H1 (cell line): ENCODE measurements at regions not wholly inside any gene's neighbourhood (a gene's known extent, or its start where the extent isn't known, plus 50 kb on each side); places are given as distances from the start of the nearest gene placed in this dataset.

Experiments
- CTCF ChIA-PET: fragments of 300-600 bp; sonication (Branson Sonifier 250); formaldehyde crosslinking; loops from one replicate; lab custom pipeline; 2021; ENCODE audit not compliant: partially characterized antibody; lab: Charles Lee
- POLR2A ChIA-PET: fragments of 300-600 bp; sonication (Branson Sonifier 250); formaldehyde crosslinking; loops from one replicate; lab custom pipeline; 2021; ENCODE audit warnings: inconsistent platforms; ENCODE audit not compliant: partially characterized antibody; lab: Charles Lee
- DNase-seq, 2 experiments: peaks; one replicate each; pipeline versions ENCODE4 v3.0.0 to v3.0.0-alpha.2; 2010 to 2022; ENCODE audit warnings: low spot score in 2 of 2, low read depth in 1 of 2, mixed read lengths in 1 of 2
- FAIRE-seq: peaks from 2 replicates; lab custom pipeline; 2011; peaks lifted over from hg19 to GRCh38; lab: Jason Lieb, UNC
- H2AFZ ChIP-seq: 2 replicates; pipeline ENCODE4 v1.8.1; 2012; ENCODE audit warnings: low read length, inconsistent platforms
- H2AK5ac ChIP-seq: 2 replicates; pipeline ENCODE4 v1.6.1; 2013; ENCODE audit warnings: low read depth, low read length
- H2BK120ac ChIP-seq: replicated peaks from 2 replicates; pipeline ENCODE3; 2013; ENCODE audit warnings: low read depth, low read length, inconsistent platforms
- H2BK12ac ChIP-seq: 2 replicates; pipeline ENCODE4 v1.6.1; 2013; ENCODE audit warnings: low read depth, low read length
- H2BK15ac ChIP-seq: 2 replicates; pipeline ENCODE4 v1.6.1; 2013; ENCODE audit warnings: low read length
- H2BK20ac ChIP-seq: 2 replicates; pipeline ENCODE4 v1.6.1; 2013; ENCODE audit warnings: low read length
- H2BK5ac ChIP-seq: 2 replicates; pipeline ENCODE4 v1.6.1; 2013; ENCODE audit warnings: low read depth, low read length
- H3K14ac ChIP-seq: 2 replicates; pipeline ENCODE4 v1.6.1; 2013; ENCODE audit warnings: inconsistent platforms; ENCODE audit not compliant: insufficient read length
- H3K18ac ChIP-seq: 2 replicates; pipeline ENCODE4 v1.6.1; 2013; ENCODE audit warnings: low read length; ENCODE audit errors: extremely low read depth
- H3K23ac ChIP-seq: 2 replicates; pipeline ENCODE4 v1.6.1; 2013; ENCODE audit warnings: inconsistent platforms; ENCODE audit not compliant: insufficient read length
- H3K23me2 ChIP-seq: 2 replicates; pipeline ENCODE4 v1.6.1; 2013; ENCODE audit warnings: low read depth, low read length
- H3K27ac ChIP-seq: 2 replicates; pipeline ENCODE4 v1.6.1; 2011; ENCODE audit warnings: low read depth, low read length, inconsistent platforms
- H3K27me3 ChIP-seq, 4 experiments: replicated peaks in 1 of 4; 1 replicate in 1 of 4; 2 replicates in 3 of 4; pipeline versions ENCODE4 v1.6.1 to v1.8.1; 2011 to 2013; ENCODE audit warnings: low read length in 3 of 4, mild to moderate bottlenecking in 3 of 4, inconsistent platforms in 2 of 4, mixed read lengths in 2 of 4, moderate library complexity in 1 of 4; ENCODE audit not compliant: control insufficient read depth in 3 of 4, insufficient read depth in 3 of 4; ENCODE audit errors: extremely low read depth in 1 of 4
- H3K36me3 ChIP-seq, 4 experiments: 2 replicates each; pipeline versions ENCODE4 v1.6.1 to v1.8.1; 2011 to 2013; ENCODE audit warnings: mild to moderate bottlenecking in 4 of 4, low read length in 3 of 4, moderate library complexity in 2 of 4, control low read depth in 1 of 4, inconsistent platforms in 1 of 4; ENCODE audit not compliant: insufficient read depth in 4 of 4, control insufficient read depth in 2 of 4
- H3K4ac ChIP-seq: replicated peaks from 2 replicates; pipeline ENCODE3; 2013; ENCODE audit warnings: low read length, low read depth, mixed read lengths, inconsistent platforms; ENCODE audit not compliant: insufficient read length
- H3K4me1 ChIP-seq, 4 experiments: replicated peaks in 1 of 4; 1 replicate in 1 of 4; 2 replicates in 3 of 4; pipeline versions ENCODE4 v1.6.1 to v1.8.1; 2011 to 2013; ENCODE audit warnings: low read length in 3 of 4, inconsistent platforms in 2 of 4, mixed read lengths in 1 of 4; ENCODE audit not compliant: insufficient read depth in 4 of 4, control insufficient read depth in 3 of 4
- H3K4me2 ChIP-seq, 2 experiments: 2 replicates each; pipeline versions ENCODE4 v1.6.1 to v1.8.1; 2011 to 2013; ENCODE audit warnings: low read depth in 2 of 2, low read length in 2 of 2, control low read depth in 1 of 2, inconsistent platforms in 1 of 2, mild to moderate bottlenecking in 1 of 2; ENCODE audit not compliant: insufficient read depth in 1 of 2
- H3K4me3 ChIP-seq, 4 experiments: fragments of 200-600, 300-600 bp in 1 of 4; sonication (generic), shearing (Covaris generic), sonication (Bioruptor Twin) in 1 of 4; 2 replicates each; pipeline versions ENCODE4 v1.5.1 to v1.8.1; 2011 to 2016; ENCODE audit warnings: low read length in 4 of 4, low read depth in 3 of 4, control low read depth in 2 of 4, inconsistent platforms in 2 of 4, mild to moderate bottlenecking in 2 of 4, mixed read lengths in 1 of 4, moderate library complexity in 1 of 4; ENCODE audit not compliant: insufficient read depth in 2 of 4; ENCODE audit errors: extremely low read depth in 1 of 4
- H3K56ac ChIP-seq: replicated peaks from 2 replicates; pipeline ENCODE3; 2013; ENCODE audit warnings: low read depth, mild to moderate bottlenecking, mixed read lengths, low read length, inconsistent platforms; ENCODE audit not compliant: insufficient read length
- H3K79me1 ChIP-seq: 2 replicates; pipeline ENCODE4 v1.6.1; 2013; ENCODE audit warnings: low read depth, low read length, control low read depth
- H3K79me2 ChIP-seq, 2 experiments: 2 replicates each; pipeline versions ENCODE4 v1.6.1 to v1.8.1; 2012 to 2013; ENCODE audit warnings: low read length in 2 of 2, mild to moderate bottlenecking in 2 of 2, inconsistent platforms in 1 of 2; ENCODE audit not compliant: insufficient read depth in 2 of 2, control insufficient read depth in 1 of 2
- H3K9ac ChIP-seq, 4 experiments: replicated peaks in 1 of 4; 1 replicate in 1 of 4; 2 replicates in 3 of 4; pipeline versions ENCODE4 v1.6.1 to v1.8.1; 2011 to 2013; ENCODE audit warnings: low read depth in 3 of 4, low read length in 3 of 4, control low read depth in 2 of 4, mild to moderate bottlenecking in 2 of 4, moderate library complexity in 2 of 4, inconsistent platforms in 1 of 4; ENCODE audit errors: extremely low read depth in 1 of 4
- H3K9me3 ChIP-seq, 2 experiments: 2 replicates each; pipeline versions ENCODE4 v1.6.1 to v1.8.1; 2012 to 2013; ENCODE audit warnings: mild to moderate bottlenecking in 2 of 2, moderate library complexity in 2 of 2, control low read depth in 1 of 2, inconsistent platforms in 1 of 2, low read depth in 1 of 2, low read length in 1 of 2, mixed read lengths in 1 of 2; ENCODE audit not compliant: insufficient read depth in 2 of 2
- H4K20me1 ChIP-seq, 2 experiments: replicated peaks in 1 of 2; 2 replicates each; pipeline versions ENCODE3 to v1.8.1; 2011 to 2013; ENCODE audit warnings: inconsistent platforms in 2 of 2, low read length in 2 of 2, mild to moderate bottlenecking in 1 of 2; ENCODE audit not compliant: insufficient read depth in 2 of 2, control insufficient read depth in 1 of 2
- H4K5ac ChIP-seq: 2 replicates; pipeline ENCODE4 v1.6.1; 2013; ENCODE audit warnings: low read length, low read depth, mixed read lengths, inconsistent platforms; ENCODE audit not compliant: insufficient read length
- H4K8ac ChIP-seq: 2 replicates; pipeline ENCODE4 v1.8.0; 2013; ENCODE audit warnings: mild to moderate bottlenecking, moderate library complexity, low read length, inconsistent platforms; ENCODE audit not compliant: insufficient read depth; ENCODE audit errors: extremely low read depth
- H4K91ac ChIP-seq: replicated peaks from 2 replicates; pipeline ENCODE3; 2013; ENCODE audit warnings: low read length, mixed read lengths, inconsistent platforms; ENCODE audit not compliant: insufficient read length
- BACH1 ChIP-seq: IDR thresholded peaks from 2 replicates; pipeline ENCODE4 v1.6.1; 2012; ENCODE audit warnings: low read length, improper control_type of control experiment
- BCL11A ChIP-seq, 2 experiments: IDR thresholded peaks; one replicate each; pipeline ENCODE4 v1.6.1; 2011; ENCODE audit warnings: low read depth in 2 of 2, low read length in 2 of 2, mild to moderate bottlenecking in 2 of 2
- BRCA1 ChIP-seq: IDR thresholded peaks from 2 replicates; pipeline ENCODE4 v1.6.1; 2012; ENCODE audit warnings: low read depth, low read length, improper control_type of control experiment
- CTBP2 ChIP-seq: IDR thresholded peaks from 2 replicates; pipeline ENCODE4 v1.7.0; 2011; ENCODE audit warnings: borderline replicate concordance, mild to moderate bottlenecking, moderate library complexity, mixed read lengths, low read length; ENCODE audit not compliant: insufficient read depth, insufficient read length
- EZH2 ChIP-seq: fragments of 200-600 bp; sonication (generic); IDR thresholded peaks from 2 replicates; pipeline ENCODE4 v1.7.1; 2012; ENCODE audit warnings: low read depth, mild to moderate bottlenecking, moderate library complexity, low read length, inconsistent platforms; ENCODE audit not compliant: severe bottlenecking
- GABPA ChIP-seq: IDR thresholded peaks from 2 replicates; pipeline ENCODE4 v1.6.1; 2011; ENCODE audit warnings: mild to moderate bottlenecking, low read length, moderate library complexity, borderline replicate concordance; ENCODE audit not compliant: insufficient read depth
- GTF2F1 ChIP-seq: IDR thresholded peaks from 2 replicates; pipeline ENCODE4 v1.6.1; 2012; ENCODE audit warnings: low read depth, low read length, improper control_type of control experiment, borderline replicate concordance
- JUND ChIP-seq: IDR thresholded peaks from 2 replicates; pipeline ENCODE4 v1.6.1; 2011; ENCODE audit warnings: mild to moderate bottlenecking, improper control_type of control experiment, low read length
- RBBP5 ChIP-seq: IDR thresholded peaks from 2 replicates; pipeline ENCODE4 v1.7.1; 2012; ENCODE audit warnings: low read depth, mild to moderate bottlenecking, inconsistent platforms, low read length, moderate library complexity, borderline replicate concordance
- SAP30 ChIP-seq: fragments of 300-600 bp; sonication (generic); IDR thresholded peaks from 2 replicates; pipeline ENCODE4 v1.7.1; 2012; ENCODE audit warnings: low read length, moderate library complexity, mild to moderate bottlenecking, inconsistent platforms; ENCODE audit not compliant: insufficient read depth, insufficient replicate concordance
- SP4 ChIP-seq: IDR thresholded peaks from 2 replicates; pipeline ENCODE4 v1.6.1; 2012; ENCODE audit warnings: low read length, inconsistent platforms
- SUZ12 ChIP-seq: fragments of 200-600 bp; sonication (generic); IDR thresholded peaks from 2 replicates; pipeline ENCODE4 v1.6.1; 2012; ENCODE audit warnings: mild to moderate bottlenecking, inconsistent platforms, low read length, moderate library complexity, mixed read lengths
- WGBS, 2 experiments: shearing (Covaris generic) in 1 of 2; methylation state at CpG; one replicate each; pipeline versions ENCODE4 v1.1.6 to v1.1.7; 2013 to 2015; ENCODE audit warnings: low lambda C conversion rate in 2 of 2, mixed read lengths in 2 of 2, inconsistent platforms in 1 of 2, low coverage in 1 of 2, missing lambda C conversion rate in 1 of 2; ENCODE audit not compliant: insufficient replicate concordance in 2 of 2, insufficient coverage in 1 of 2, insufficient read length in 1 of 2; ENCODE audit errors: extremely low coverage in 1 of 2, missing lambda C conversion rate in 1 of 2; 5-methylcytosine and 5-hydroxymethylcytosine counted together

DNA sequence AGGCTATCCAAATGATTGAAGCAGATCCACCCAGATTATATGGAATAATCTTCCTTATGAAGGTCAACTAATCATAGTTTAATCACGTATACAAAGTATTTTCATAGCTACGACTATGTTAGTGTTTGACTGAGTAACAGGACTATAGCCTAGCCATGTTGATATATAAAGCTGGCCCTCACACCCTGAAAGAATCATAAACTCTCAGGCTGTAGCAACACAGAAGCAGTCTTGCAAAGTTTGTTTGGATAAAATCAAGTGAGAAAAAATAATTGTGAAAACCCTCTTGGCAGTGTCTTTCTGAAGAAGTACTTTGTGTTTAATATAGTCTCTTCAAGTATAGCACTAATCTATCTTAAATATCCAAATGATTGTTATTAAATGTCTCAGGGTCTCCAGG lies 374.5 kb upstream of the DAB2 start:
- Histone ChIP-seq H2AK5ac (no peak overlapping the region), H4K8ac (no peak overlapping the region), H3K27ac (no peak overlapping the region), H3K23me2 (no peaks in the 10 kb centered on the region), H3K4me2 (no peak overlapping the region), H2BK120ac (peak overlapping the region; percentile 75), H4K91ac (no peak overlapping the region), H2BK20ac (no peak overlapping the region), H3K79me2 (no peaks in the 10 kb centered on the region), H3K36me3 (no peaks in the 10 kb centered on the region), H2BK15ac (no peak overlapping the region), H3K56ac (no peak overlapping the region), H2BK12ac (no peak overlapping the region), H3K4me3 (no peak overlapping the region), H3K4ac (no peak overlapping the region), H3K14ac (no peak overlapping the region), H2BK5ac (no peak overlapping the region), H3K23ac (no peak overlapping the region), H4K5ac (no peak overlapping the region), H3K9ac (no peak overlapping the region), H3K79me1 (no peaks in the 10 kb centered on the region), H2AFZ (no peak overlapping the region), H4K20me1 (no peaks in the 10 kb centered on the region), H3K18ac (no peak overlapping the region), H3K4me1 (peaks cover 0 to 8% (median 0%) of the 10 kb centered on the region in 4 experiments; a peak in 2 of 7 replicates), H3K9me3 (no peaks in the 10 kb centered on the region), H3K27me3 (no peaks in the 10 kb centered on the region)
- WGBS, 2 experiments, result 91% methylated on average over 2 of the region's 2 CpGs; no CpG with 5 or more reads in 1 of the 2 experiments
- no peak for DNase-seq
- FAIRE-seq, result no peak
- CTCF ChIA-PET, result interaction anchor here (1.6 kb wide), 1 partner anchor 85 kb away, joined by 6 read pairs; no protein-coding TSS in a partner anchor
- POLR2A ChIA-PET, result no interaction called here
- TF ChIP-seq GABPA (no peak), RBBP5 (no peak), GTF2F1 (no peak), SP4 (no peak), CTBP2 (no peak), BRCA1 (no peak), JUND (no peak), EZH2 (no peak), BACH1 (no peak), SAP30 (no peak), SUZ12 (no peak), BCL11A (IDR thresholded peaks at IDR 0.05; ENCODE audit: low read depth in 2 of 2, low read length in 2 of 2) (no peak)
